Dermis microvascular lymphatic vessel endothelial cell (primary cell): ENCODE measurements at regions not wholly inside any gene's neighbourhood (a gene's known extent, or its start where the extent isn't known, plus 50 kb on each side); places are given as distances from the start of the nearest gene placed in this dataset.
"Not testable (repeated sequence)": the region's sequence is repeated elsewhere in the genome, so short reads cannot be mapped to it uniquely, and the experiment has no call there.

ENCODE experiments used
- DNase-seq, 2 donors: peaks; one replicate each; pipeline versions ENCODE4 v3.0.0 to v3.0.0-alpha.2; 2010; ENCODE audit warnings: low read depth in 2 of 2

- DNase-seq: no peak
Observed at GRCh38 chr3:115204475-115204874, 57.4 kb upstream of the ZBTB20 start.

- no peak for DNase-seq
Observed at GRCh38 chr3:115208066-115208750, 61.1 kb upstream of the ZBTB20 start.

DNA sequence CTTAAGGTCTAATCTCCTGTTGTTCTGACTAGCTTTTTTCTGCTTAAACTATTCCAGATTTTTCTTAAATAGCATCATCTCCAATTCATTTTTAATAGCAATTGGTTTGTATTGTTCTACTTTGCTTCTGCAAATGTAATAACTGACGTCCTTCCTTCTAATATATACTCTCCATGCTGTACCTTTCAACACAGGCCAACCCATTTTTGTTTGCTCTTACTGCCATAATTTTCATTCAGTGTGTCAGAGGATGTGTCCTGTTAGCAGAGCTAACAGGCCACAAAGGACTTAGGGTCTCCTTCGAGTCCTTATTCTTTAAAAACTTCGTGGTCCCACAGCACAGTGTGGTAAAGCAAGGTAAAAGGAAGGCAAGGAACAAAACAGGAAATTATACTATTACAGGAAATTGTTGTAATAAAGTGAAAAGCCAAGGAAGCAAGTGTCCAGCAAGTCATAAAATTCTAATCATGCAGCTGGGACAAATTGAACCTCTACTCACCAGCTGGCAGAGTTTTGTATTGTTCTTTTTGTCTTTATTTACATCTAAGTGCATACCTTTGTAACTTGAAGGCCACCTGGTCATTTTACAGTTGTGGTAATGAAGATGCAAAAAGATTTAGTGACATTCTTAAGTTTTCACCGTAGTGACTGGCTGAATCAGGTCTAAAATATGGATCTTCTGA lies 64.9 kb upstream of the ZBTB20 start:
- DNase-seq: peak in 1 of 2 donors; percentile 12

GRCh38 chr3:115212615-115213014 lies 65.5 kb upstream of the ZBTB20 start:
- DNase-seq: no peak

DNA sequence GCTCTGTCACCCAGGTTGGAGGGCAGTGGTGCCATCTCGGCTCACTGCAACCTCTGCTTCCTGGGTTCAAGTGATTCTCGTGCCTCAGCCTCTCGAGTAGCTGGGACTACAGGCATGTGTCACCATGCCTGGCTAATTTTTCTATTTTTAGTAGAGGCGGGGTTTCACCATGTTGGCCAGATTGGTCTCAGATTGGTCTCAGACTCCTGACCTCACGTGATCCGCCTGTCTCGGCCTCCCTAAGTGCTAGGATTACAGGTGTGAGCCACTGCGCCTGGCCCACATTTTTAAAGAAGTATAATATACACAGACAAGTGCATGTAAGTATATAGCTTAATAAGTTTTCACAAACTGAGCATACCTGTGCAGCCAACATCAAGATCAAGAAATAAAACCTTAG lies 66.0 kb upstream of the ZBTB20 start:
- not testable (repeated sequence) for DNase-seq

DNA sequence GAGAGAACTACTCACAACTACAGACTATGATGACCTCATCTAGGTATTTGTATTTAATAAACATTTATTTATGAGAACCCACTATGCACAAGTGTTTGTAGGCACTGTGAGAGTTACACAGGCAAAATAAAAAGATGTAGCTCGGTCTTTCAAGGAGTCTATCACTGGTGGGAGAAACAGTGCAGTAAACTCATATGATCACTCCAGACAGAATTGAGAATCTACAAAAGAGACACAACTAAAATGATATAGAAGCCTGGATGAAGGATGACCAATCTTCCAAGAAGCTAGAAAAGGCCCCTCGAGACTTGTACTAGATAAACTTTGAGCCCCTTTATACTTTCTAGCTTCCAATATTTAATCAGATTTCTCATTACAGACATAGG lies 70.2 kb upstream of the ZBTB20 start:
- DNase-seq: no peak

DNA sequence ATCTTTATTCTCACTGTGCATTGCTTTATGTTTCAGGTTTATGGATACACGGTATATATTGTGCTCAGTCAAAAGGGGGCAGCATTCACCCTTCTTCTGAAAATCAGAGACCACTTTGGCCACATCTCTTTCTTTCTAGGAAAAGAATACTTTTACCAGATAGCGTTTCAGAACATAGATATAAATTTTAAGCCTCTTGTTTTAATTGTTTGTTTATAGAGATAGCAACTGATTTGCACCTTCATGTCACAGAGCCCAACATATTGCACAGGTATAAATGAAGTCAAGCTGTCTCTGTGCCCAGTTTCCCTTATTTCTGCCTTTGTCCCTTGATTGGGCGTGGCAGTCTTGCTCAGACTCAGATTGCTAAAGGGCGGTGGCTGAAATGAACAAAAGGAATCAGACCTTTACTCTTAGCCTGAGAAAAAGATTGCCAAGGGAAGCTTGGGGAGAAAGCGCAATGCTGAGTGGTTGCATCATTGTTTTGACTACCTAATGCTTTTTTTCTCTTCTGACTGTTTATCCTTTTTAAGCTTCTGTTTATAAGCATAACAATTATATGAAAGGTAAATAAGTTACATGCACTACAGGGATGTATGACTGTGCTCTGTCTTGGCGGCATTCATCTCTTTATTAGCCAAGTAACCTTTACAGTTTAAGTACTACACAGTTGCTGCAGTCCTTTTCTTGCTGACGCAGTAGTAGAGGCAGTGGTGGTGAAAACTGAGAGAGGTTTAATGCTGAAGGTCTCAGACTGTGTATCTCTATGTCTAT lies 70.8 kb upstream of the ZBTB20 start:
- DNase-seq: peak; percentile 54 to 74

DNA sequence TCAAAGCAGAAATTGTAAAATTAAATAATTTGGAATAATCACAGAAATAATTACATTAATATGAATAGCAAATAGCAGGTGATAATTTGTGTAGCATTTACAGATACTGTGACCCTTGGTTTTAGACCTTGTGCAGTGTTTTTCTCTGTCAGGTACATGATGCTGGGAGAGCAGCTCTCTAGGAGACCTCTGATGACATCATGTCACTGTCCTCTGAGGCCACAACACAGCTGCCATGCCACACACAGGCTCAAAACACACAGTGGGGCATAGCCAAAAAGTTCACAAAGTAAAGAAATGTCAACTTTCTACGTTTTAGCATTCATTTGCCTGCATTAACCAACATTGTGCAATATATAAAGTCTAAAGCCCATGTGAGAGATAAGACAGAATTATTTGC lies 71.8 kb upstream of the ZBTB20 start:
- no peak for DNase-seq

GRCh38 chr3:115224687-115225086 lies 77.6 kb upstream of the ZBTB20 start:
- DNase-seq: no peak

GRCh38 chr3:115226844-115227445 lies 79.9 kb upstream of the ZBTB20 start:
- DNase-seq: no peak

DNA sequence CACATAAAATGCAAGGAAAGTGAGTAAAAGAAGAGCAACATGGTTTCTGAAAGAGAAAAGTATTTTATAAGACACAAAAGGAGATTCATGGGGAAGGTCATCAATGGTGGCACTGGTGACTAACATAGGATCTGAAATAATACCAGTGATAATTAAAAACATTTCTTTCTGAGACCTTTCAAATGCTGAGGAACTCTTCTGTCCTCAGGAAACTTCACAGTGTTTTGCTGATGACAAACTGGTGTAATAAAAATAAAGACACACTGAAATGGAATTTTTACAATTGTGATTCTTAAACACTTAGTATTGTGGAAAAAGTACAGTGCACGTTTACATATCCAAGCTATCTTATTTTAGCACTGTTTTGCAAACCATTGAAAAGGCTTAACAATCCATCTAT lies 80.4 kb upstream of the ZBTB20 start:
- peak in 1 of 2 donors; percentile 10 for DNase-seq

- DNase-seq: peak in 1 of 2 donors; percentile 24
Observed at GRCh38 chr3:115228266-115228665, 81.2 kb upstream of the ZBTB20 start.

DNA sequence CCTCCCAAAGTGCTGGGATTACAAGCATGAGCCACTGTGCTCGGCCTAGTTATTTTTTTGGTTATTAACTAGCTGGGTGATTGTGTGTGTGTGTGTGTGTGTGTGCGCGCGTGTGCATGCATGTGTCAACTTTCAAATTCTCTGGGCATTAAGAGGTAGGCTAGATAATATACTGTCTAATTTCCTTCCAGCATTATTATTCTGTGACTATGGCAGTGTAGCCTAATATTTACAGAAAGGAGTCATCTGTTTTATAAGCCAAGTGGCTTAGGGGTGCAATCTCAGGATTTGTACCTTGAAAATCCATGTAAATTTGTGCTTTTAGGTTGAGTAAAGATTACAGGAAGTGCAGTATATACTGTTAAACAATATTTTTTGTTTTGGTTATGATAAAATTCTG lies 85.1 kb upstream of the ZBTB20 start:
- no peak for DNase-seq

- DNase-seq: peak in 1 of 2 donors; percentile 9
Observed at GRCh38 chr3:115233021-115233420, 85.9 kb upstream of the ZBTB20 start.

DNA sequence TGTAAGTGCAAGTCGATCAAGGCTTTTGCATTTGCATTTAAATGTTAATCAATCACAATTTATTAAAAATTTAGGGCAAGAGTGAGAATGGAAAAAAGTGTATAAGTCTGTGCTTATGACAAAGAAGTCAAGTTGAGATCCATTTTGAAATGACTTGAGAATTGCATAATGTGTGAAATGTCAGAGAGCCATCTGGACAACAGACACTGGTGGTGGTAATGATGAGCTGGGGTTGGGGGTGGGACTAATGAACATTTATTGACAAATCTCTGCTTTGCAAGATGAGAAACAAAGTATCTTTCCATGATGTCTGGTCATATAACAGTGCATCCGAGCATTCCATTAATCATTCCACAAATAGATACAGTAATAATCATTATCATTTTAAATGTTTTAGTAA lies 89.4 kb upstream of the ZBTB20 start:
- no peak for DNase-seq

GRCh38 chr3:115239717-115240116 lies 92.6 kb upstream of the ZBTB20 start:
- peak; percentile 99 to 100 for DNase-seq

DNA sequence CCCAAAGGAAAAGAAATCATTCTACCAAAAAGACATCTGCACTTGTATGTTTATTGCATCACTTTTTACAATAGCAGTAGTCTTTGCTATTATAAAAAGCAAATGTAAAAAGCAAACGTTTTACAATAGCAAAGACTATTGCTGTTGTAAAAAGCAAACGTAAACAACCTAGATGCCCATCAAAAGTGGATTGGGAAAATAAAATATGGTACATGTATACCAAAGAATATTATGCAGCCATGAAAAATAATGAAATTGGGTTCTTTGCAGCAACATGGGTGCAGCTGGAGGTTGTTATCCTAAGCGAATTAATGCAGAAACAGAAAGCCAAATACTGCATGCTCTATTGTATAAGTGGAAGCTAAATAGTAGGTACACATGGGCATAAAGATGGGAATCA lies 97.3 kb upstream of the ZBTB20 start:
- no peak for DNase-seq

DNA sequence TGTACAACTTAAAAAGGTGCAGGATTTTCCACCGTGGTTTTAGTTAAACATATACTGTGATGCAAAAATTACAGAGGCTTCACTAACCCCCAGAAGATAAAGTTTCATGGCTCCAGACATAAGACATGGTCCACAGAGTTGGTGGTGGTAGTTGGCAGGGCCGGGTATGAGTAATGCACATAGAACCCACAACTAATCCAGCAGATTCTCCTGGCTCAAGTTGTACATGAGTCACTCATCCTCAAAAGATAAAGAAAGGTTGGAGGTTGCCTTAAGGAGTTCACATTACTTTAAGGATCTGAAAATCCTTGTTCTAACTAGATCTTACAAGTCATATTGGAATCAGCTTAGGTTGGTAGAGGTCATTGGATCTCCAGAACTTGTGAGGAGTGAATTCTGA lies 98.3 kb upstream of the ZBTB20 start:
- peak in 1 of 2 donors; percentile 82 for DNase-seq

GRCh38 chr3:115245899-115246298 lies 98.8 kb upstream of the ZBTB20 start:
- DNase-seq: no peak

DNA sequence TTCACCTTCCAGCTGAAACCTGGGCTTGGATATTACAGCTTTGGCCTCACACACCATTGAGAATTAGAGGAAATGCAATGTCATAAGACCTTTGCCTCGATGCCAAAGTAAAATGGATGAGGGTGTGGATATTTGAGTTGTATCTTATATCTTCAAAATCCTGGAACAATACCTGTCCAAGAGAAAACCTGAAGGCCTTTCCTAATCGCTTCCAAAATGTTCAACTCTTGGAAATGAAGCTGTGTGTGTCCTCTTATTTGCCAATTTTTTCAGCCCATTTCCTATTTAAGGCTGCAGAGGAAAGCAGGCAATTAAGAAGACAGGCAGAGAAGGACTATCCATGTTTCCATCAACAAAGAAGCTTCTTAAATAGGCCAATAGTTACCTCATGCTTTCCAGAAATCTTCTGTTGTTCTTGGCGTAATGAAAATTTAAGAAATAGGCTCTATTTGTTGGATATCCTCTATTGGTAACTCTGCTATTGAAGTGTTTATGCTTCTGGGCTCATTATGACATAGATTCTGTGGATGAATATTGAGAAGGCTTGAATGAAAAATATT lies 99.5 kb upstream of the ZBTB20 start:
- no peak for DNase-seq

GRCh38 chr3:115248274-115248673 lies 101.2 kb upstream of the ZBTB20 start:
- peak in 1 of 2 donors; percentile 58 for DNase-seq

DNA sequence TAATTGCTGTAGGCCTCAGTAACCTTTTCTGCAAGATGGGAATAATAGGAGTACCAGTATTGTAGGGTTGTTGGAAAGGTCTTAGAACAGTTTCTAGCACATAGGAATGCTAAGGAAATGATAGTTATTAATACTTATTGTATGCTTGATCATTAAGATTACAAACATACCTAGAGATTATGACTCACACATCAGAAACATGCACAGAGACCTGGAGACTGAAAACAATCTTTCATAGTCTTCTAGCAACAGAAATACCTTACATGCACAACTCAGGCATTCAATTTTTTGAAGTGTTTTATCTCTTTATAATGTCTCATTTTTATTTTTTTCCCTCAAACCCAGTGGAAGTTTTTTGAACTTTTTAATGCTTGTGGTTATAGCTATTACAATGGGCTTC lies 104.4 kb upstream of the ZBTB20 start:
- no peak for DNase-seq
